ENCODE measurements at regions not wholly inside any gene's neighbourhood (a gene's known extent, or its start where the extent isn't known, plus 50 kb on each side); places are given as distances from the start of the nearest gene placed in this dataset.

DNA sequence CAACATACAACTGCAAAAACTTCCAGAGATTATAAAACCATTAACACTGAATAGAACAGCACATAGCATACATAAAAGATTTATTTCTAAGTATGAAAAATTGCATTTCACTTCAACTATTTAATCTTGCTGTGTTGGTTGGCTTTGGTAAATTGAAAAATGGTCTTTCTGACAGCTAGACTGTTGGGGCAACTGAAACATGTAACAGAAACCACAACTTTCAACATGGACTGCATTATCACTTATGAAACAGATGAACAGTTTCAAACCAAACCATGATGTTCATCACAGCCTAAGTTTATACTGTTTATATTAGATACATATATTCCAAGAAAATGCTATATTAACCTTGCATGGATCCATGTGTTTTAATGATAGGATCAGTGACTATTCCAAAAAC is 324.1 kb upstream of the PCDH9 start:
- Histone ChIP-seq H3K9me3 (no peaks in the 10 kb centered on the region), H3K27ac (no peak overlapping the region), H3K4me1 (no peaks in the 10 kb centered on the region), H3K4me2 (no peak overlapping the region), H3K4me3 (no peak overlapping the region)
- ChIA-PET CTCF (no interaction called here), POLR2A (no interaction called here)
- no peak for DNase-seq (ENCODE audit: low read depth in 1 of 2, low spot score in 1 of 2)
- FAIRE-seq: no peak
- no peak for ATAC-seq
- no peak for TF ChIP-seq EHMT2 (IDR thresholded peaks at IDR 0.05; ENCODE audit: low read depth)
- TF ChIP-seq, protein P1, sequence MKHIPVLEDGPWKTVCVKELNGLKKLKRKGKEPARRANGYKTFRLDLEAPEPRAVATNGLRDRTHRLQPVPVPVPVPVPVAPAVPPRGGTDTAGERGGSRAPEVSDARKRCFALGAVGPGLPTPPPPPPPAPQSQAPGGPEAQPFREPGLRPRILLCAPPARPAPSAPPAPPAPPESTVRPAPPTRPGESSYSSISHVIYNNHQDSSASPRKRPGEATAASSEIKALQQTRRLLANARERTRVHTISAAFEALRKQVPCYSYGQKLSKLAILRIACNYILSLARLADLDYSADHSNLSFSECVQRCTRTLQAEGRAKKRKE (CRISPR knock-in tag; IDR thresholded peaks at IDR 0.05; ENCODE audit: low read depth): no peak
- TF ChIP-seq POLR2AphosphoS2 (conservative IDR thresholded peaks at IDR 0.05; ENCODE audit: low read length): no peak
- TF ChIP-seq RCOR1 (IDR thresholded peaks at IDR 0.05; ENCODE audit: low read depth, low read length): no peak
- TF ChIP-seq, protein P2, sequence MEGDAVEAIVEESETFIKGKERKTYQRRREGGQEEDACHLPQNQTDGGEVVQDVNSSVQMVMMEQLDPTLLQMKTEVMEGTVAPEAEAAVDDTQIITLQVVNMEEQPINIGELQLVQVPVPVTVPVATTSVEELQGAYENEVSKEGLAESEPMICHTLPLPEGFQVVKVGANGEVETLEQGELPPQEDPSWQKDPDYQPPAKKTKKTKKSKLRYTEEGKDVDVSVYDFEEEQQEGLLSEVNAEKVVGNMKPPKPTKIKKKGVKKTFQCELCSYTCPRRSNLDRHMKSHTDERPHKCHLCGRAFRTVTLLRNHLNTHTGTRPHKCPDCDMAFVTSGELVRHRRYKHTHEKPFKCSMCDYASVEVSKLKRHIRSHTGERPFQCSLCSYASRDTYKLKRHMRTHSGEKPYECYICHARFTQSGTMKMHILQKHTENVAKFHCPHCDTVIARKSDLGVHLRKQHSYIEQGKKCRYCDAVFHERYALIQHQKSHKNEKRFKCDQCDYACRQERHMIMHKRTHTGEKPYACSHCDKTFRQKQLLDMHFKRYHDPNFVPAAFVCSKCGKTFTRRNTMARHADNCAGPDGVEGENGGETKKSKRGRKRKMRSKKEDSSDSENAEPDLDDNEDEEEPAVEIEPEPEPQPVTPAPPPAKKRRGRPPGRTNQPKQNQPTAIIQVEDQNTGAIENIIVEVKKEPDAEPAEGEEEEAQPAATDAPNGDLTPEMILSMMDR (IDR thresholded peaks at IDR 0.05): no peak
- TF ChIP-seq ESRRA (IDR thresholded peaks at IDR 0.05; ENCODE audit: borderline replicate concordance, low read length): no peak
- TF ChIP-seq TFCP2L1 (CRISPR knock-in tag; IDR thresholded peaks at IDR 0.05): no peak
- no peak for TF ChIP-seq HOXB5 (CRISPR knock-in tag; IDR thresholded peaks at IDR 0.05)
- TF ChIP-seq NPAS2 (CRISPR knock-in tag; IDR thresholded peaks at IDR 0.05; ENCODE audit: borderline replicate concordance): no peak
- TF ChIP-seq POLR2A (IDR thresholded peaks at IDR 0.05; ENCODE audit: low read length): no peak
- TF ChIP-seq EP300 (IDR thresholded peaks at IDR 0.05): no peak
- TF ChIP-seq RNF2 (IDR thresholded peaks at IDR 0.05; ENCODE audit: borderline replicate concordance, low read depth): no peak
- TF ChIP-seq MAZ (IDR thresholded peaks at IDR 0.05; ENCODE audit: borderline replicate concordance, low read depth, low read length): no peak
- no peak for TF ChIP-seq ZSCAN20 (CRISPR knock-in tag; IDR thresholded peaks at IDR 0.05)
- no peak for TF ChIP-seq CHD2 (IDR thresholded peaks at IDR 0.05; ENCODE audit: low read length, partially characterized antibody)
- TF ChIP-seq RARB (CRISPR knock-in tag; IDR thresholded peaks at IDR 0.05): no peak
- TF ChIP-seq, protein P3, sequence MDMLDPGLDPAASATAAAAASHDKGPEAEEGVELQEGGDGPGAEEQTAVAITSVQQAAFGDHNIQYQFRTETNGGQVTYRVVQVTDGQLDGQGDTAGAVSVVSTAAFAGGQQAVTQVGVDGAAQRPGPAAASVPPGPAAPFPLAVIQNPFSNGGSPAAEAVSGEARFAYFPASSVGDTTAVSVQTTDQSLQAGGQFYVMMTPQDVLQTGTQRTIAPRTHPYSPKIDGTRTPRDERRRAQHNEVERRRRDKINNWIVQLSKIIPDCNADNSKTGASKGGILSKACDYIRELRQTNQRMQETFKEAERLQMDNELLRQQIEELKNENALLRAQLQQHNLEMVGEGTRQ (IDR thresholded peaks at IDR 0.05): no peak
- TF ChIP-seq CBX8 (IDR thresholded peaks at IDR 0.05): no peak
- no peak for TF ChIP-seq CBX2 (IDR thresholded peaks at IDR 0.05; ENCODE audit: borderline replicate concordance, low read depth)
- TF ChIP-seq, protein P4, sequence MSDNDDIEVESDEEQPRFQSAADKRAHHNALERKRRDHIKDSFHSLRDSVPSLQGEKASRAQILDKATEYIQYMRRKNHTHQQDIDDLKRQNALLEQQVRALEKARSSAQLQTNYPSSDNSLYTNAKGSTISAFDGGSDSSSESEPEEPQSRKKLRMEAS (IDR thresholded peaks at IDR 0.05): no peak

DNA sequence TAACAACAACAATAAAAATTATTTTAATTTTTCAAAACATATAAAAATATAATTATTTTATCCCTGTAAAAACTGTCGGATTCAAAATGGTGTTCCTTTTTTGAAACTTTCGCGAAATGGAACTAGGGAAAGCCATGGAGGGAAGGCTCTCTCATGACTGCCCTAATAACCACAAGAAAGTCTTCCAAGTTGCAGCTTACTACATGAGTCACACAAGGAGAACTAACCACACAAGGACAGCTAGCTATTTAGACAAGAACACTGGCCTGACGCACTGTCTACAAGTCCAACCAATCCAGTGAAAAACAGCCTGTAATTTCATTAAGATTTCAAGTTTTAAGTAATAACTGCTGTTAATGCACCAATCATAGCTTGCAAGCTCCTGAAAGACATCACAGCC is 319.2 kb upstream of the PCDH9 start:
- TF ChIP-seq CBX8 (IDR thresholded peaks at IDR 0.05) (no peak), CBX2 (IDR thresholded peaks at IDR 0.05; ENCODE audit: borderline replicate concordance, low read depth) (no peak), NR3C1 (IDR thresholded peaks at IDR 0.05) (no peak), POLR2AphosphoS2 (conservative IDR thresholded peaks at IDR 0.05; ENCODE audit: low read length) (no peak), ZNF302 (CRISPR knock-in tag; IDR thresholded peaks at IDR 0.05) (no peak), FOSL2 (IDR thresholded peaks at IDR 0.05) (no peak), FOSL2 (CRISPR knock-in tag; IDR thresholded peaks at IDR 0.05) (no peak), KDM5A (IDR thresholded peaks at IDR 0.05) (no peak), CHD2 (IDR thresholded peaks at IDR 0.05; ENCODE audit: low read length, partially characterized antibody) (no peak), RFX5 (IDR thresholded peaks at IDR 0.05) (no peak), SMC3 (IDR thresholded peaks at IDR 0.05) (no peak), MAFK (IDR thresholded peaks at IDR 0.05; ENCODE audit: partially characterized antibody) (no peak)
- TF ChIP-seq, protein P5, sequence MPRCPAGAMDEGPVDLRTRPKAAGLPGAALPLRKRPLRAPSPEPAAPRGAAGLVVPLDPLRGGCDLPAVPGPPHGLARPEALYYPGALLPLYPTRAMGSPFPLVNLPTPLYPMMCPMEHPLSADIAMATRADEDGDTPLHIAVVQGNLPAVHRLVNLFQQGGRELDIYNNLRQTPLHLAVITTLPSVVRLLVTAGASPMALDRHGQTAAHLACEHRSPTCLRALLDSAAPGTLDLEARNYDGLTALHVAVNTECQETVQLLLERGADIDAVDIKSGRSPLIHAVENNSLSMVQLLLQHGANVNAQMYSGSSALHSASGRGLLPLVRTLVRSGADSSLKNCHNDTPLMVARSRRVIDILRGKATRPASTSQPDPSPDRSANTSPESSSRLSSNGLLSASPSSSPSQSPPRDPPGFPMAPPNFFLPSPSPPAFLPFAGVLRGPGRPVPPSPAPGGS (IDR thresholded peaks at IDR 0.05): no peak
- TF ChIP-seq, protein P6, sequence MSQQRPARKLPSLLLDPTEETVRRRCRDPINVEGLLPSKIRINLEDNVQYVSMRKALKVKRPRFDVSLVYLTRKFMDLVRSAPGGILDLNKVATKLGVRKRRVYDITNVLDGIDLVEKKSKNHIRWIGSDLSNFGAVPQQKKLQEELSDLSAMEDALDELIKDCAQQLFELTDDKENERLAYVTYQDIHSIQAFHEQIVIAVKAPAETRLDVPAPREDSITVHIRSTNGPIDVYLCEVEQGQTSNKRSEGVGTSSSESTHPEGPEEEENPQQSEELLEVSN (IDR thresholded peaks at IDR 0.05; ENCODE audit: borderline replicate concordance, low read depth): no peak
- ATAC-seq: no peak
- Histone ChIP-seq H3K4me2 (no peak overlapping the region), H3K4me3 (no peak overlapping the region), H3K9me3 (no peaks in the 10 kb centered on the region), H3K27ac (no peak overlapping the region), H3K4me1 (no peaks in the 10 kb centered on the region)
- WGBS (ENCODE audit: missing lambda C conversion rate): 52% methylated on average over 4 of the region's 4 CpGs
- FAIRE-seq: no peak
- CTCF ChIA-PET: no interaction called here
- DNase-seq (ENCODE audit: low read depth in 1 of 2, low spot score in 1 of 2): peak in 1 of 2 experiments; percentile 11
- POLR2A ChIA-PET: no interaction called here
